Stomach (tissue), 4 donors: ENCODE measurements at regions not wholly inside any gene's neighbourhood (a gene's known extent, or its start where the extent isn't known, plus 50 kb on each side); places are given as distances from the start of the nearest gene placed in this dataset.

Experiments
- EP300 ChIP-seq: sonication (generic); formaldehyde crosslinking; IDR thresholded peaks from one replicate; pipeline ENCODE4 v1.6.1; 2017; ENCODE audit warnings: antibody characterized with exemption
- POLR2A ChIP-seq, 4 donors: fragments of 450-650 bp; IDR thresholded peaks; one replicate each; pipeline ENCODE4 v1.6.1; 2016; ENCODE audit warnings: antibody characterized with exemption in 4 of 4, control low read depth in 2 of 4, mild to moderate bottlenecking in 1 of 4, moderate library complexity in 1 of 4
- POLR2AphosphoS5 ChIP-seq, 3 donors: sonication (generic); formaldehyde crosslinking; IDR thresholded peaks; one replicate each; pipeline ENCODE4 v1.6.1; 2016; ENCODE audit warnings: antibody characterized with exemption in 3 of 3
- TF ChIP-seq, protein P1 (sequence below), 7 experiments: fragments of 450-650 bp in 4 of 7; fragments of 200-600 bp in 3 of 7; sonication (generic) in 3 of 7; IDR thresholded peaks; one replicate each; pipeline ENCODE4 v1.5.1; 2016 to 2019; ENCODE audit warnings: antibody characterized with exemption in 7 of 7, control low read depth in 2 of 7, mild to moderate bottlenecking in 1 of 7

DNA sequence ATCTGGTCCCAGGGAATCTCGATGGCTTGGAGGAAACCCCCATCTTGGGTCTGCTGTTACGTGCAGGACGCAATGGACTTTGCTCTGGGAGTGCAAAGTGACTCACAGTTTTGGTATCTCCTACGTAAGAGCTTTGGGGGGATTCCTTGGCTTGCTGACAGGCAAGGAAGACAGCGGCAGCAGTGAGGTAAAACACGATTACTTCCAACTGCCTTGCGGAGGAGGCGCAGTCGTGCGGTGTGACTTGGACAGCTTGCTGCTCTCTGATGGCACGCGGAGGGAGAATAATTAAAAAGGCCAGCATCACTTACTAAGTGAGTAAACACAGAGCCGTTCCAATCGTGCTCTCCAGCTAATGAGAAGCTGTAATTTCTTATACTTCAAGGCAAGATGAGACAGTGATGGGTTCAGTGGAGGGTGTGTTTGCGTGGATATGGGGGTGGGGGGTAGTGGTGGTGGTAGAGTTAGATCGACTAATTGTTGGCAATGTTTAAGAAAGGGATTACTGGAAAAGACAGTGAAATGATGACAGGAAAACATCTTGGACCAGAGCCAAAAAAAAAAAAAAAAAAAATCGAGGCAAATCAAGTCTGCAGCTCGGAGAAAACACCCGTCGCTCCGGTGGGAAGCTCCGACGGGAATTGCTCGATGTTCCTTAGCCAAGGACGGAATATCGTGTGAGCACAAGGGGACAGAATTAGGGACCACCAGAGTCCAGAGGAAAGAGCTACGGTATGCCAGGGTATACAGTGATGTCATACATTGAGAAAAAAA is 184.8 kb upstream of the ZFHX3 start:
- TF ChIP-seq, protein P1, sequence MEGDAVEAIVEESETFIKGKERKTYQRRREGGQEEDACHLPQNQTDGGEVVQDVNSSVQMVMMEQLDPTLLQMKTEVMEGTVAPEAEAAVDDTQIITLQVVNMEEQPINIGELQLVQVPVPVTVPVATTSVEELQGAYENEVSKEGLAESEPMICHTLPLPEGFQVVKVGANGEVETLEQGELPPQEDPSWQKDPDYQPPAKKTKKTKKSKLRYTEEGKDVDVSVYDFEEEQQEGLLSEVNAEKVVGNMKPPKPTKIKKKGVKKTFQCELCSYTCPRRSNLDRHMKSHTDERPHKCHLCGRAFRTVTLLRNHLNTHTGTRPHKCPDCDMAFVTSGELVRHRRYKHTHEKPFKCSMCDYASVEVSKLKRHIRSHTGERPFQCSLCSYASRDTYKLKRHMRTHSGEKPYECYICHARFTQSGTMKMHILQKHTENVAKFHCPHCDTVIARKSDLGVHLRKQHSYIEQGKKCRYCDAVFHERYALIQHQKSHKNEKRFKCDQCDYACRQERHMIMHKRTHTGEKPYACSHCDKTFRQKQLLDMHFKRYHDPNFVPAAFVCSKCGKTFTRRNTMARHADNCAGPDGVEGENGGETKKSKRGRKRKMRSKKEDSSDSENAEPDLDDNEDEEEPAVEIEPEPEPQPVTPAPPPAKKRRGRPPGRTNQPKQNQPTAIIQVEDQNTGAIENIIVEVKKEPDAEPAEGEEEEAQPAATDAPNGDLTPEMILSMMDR (IDR thresholded peaks at IDR 0.05) = no peak
- TF ChIP-seq POLR2AphosphoS5 (IDR thresholded peaks at IDR 0.05) = no peak
- no peak for TF ChIP-seq POLR2A (IDR thresholded peaks at IDR 0.05)
- peak; percentile 32 for TF ChIP-seq EP300
